Smooth muscle cell (in vitro differentiated cells): ENCODE measurements at regions not wholly inside any gene's neighbourhood (a gene's known extent, or its start where the extent isn't known, plus 50 kb on each side); places are given as distances from the start of the nearest gene placed in this dataset.
"Not testable (repeated sequence)": the region's sequence is repeated elsewhere in the genome, so short reads cannot be mapped to it uniquely, and the experiment has no call there.

Experiments
- DNase-seq: peaks from one replicate; lab custom pipeline; 2025; ENCODE audit not compliant: unreplicated experiment; lab: John Stamatoyannopoulos, UW
- H2AFZ ChIP-seq: fragments of 200-600 bp; sonication (generic); 2 replicates; pipeline ENCODE4 v1.6.0; 2016; ENCODE audit warnings: antibody characterized with exemption, low read depth, mild to moderate bottlenecking
- H3F3A ChIP-seq: fragments of 200-600 bp; sonication (generic); 2 replicates; pipeline ENCODE4 v1.6.0; 2017; ENCODE audit warnings: antibody characterized with exemption, low read depth
- H3K27ac ChIP-seq: fragments of 200-600 bp; sonication (generic); 2 replicates; pipeline ENCODE4 v1.5.1; 2016; ENCODE audit warnings: low read depth, mild to moderate bottlenecking
- H3K27me3 ChIP-seq: fragments of 200-600 bp; sonication (generic); 2 replicates; pipeline ENCODE4 v1.6.1; 2016; ENCODE audit warnings: low read depth, mild to moderate bottlenecking
- H3K36me3 ChIP-seq: fragments of 200-600 bp; sonication (generic); 2 replicates; pipeline ENCODE4 v1.5.1; 2016; ENCODE audit warnings: low read depth
- H3K4me1 ChIP-seq: fragments of 200-600 bp; sonication (generic); 2 replicates; pipeline ENCODE4 v1.5.1; 2016; ENCODE audit warnings: low read depth
- H3K4me2 ChIP-seq: fragments of 200-600 bp; sonication (generic); 2 replicates; pipeline ENCODE4 v1.6.0; 2016; ENCODE audit warnings: mild to moderate bottlenecking
- H3K4me3 ChIP-seq: fragments of 200-600 bp; sonication (generic); 2 replicates; pipeline ENCODE4 v1.5.1; 2016; ENCODE audit warnings: mild to moderate bottlenecking
- H3K79me2 ChIP-seq: fragments of 200-600 bp; sonication (generic); 2 replicates; pipeline ENCODE4 v1.6.0; 2016; ENCODE audit warnings: low read depth, mild to moderate bottlenecking
- H3K9ac ChIP-seq: fragments of 200-600 bp; sonication (generic); 2 replicates; pipeline ENCODE4 v1.6.0; 2016; ENCODE audit warnings: low read depth
- H3K9me3 ChIP-seq: fragments of 200-600 bp; sonication (generic); replicated peaks from 2 replicates; pipeline ENCODE4 v1.5.1; 2016; ENCODE audit warnings: low read depth
- H4K20me1 ChIP-seq: fragments of 200-600 bp; sonication (generic); 2 replicates; pipeline ENCODE4 v1.6.0; 2016; ENCODE audit warnings: low read depth
- WGBS: methylation state at CpG from one replicate; pipeline ENCODE4 v1.1.7; 2016; ENCODE audit warnings: low lambda C conversion rate; 5-methylcytosine and 5-hydroxymethylcytosine counted together
- TF ChIP-seq, protein P1 (sequence below): fragments of 200-600 bp; sonication (generic); IDR thresholded peaks from 2 replicates; pipeline ENCODE4 v1.5.1; 2017; ENCODE audit warnings: borderline replicate concordance, mild to moderate bottlenecking, antibody characterized with exemption; ENCODE audit not compliant: insufficient read depth, poor library complexity, severe bottlenecking

DNA sequence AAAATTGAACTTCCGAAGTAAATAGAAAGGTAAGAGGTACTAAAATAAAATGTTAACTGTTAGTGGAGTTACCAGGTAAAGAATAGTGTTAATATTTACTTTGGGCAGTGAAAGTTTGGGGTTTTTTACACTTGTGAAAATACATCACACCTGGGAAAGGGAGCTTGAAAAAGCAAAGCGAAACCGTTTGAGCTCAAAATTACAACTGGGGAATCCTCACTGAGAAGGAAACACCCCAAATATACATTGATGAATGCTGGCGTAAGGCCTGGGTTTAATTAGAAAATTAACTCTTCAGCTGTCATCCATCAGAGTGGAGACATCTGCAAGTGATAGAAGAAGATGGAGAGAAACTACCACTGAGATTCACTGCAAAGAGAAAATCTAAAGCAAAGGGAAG lies 1153.0 kb downstream of the SLITRK5 start:
- no peak overlapping the region for H3K4me3 ChIP-seq
- 93% methylated on average over 4 of the region's 4 CpGs for WGBS
- DNase-seq, result no peak
- peak overlapping the region; percentile 49 for H2AFZ ChIP-seq
- no peak overlapping the region for H3K9ac ChIP-seq
- H3K27me3 ChIP-seq, result no peaks in the 10 kb centered on the region
- no peak overlapping the region for H3K27ac ChIP-seq
- peaks cover 5% of the 10 kb centered on the region for H3K9me3 ChIP-seq
- H3K36me3 ChIP-seq, result no peaks in the 10 kb centered on the region
- TF ChIP-seq, protein P1, sequence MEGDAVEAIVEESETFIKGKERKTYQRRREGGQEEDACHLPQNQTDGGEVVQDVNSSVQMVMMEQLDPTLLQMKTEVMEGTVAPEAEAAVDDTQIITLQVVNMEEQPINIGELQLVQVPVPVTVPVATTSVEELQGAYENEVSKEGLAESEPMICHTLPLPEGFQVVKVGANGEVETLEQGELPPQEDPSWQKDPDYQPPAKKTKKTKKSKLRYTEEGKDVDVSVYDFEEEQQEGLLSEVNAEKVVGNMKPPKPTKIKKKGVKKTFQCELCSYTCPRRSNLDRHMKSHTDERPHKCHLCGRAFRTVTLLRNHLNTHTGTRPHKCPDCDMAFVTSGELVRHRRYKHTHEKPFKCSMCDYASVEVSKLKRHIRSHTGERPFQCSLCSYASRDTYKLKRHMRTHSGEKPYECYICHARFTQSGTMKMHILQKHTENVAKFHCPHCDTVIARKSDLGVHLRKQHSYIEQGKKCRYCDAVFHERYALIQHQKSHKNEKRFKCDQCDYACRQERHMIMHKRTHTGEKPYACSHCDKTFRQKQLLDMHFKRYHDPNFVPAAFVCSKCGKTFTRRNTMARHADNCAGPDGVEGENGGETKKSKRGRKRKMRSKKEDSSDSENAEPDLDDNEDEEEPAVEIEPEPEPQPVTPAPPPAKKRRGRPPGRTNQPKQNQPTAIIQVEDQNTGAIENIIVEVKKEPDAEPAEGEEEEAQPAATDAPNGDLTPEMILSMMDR, result no peak
- no peaks in the 10 kb centered on the region for H3F3A ChIP-seq
- no peaks in the 10 kb centered on the region for H4K20me1 ChIP-seq
- H3K4me1 ChIP-seq, result no peaks in the 10 kb centered on the region
- H3K79me2 ChIP-seq, result no peaks in the 10 kb centered on the region
- no peak overlapping the region for H3K4me2 ChIP-seq

GRCh38 chr13:88840085-88840484 lies 1168.9 kb downstream of the SLITRK5 start:
- TF ChIP-seq, protein P1, result no peak
- 86% methylated on average over 3 of the region's 3 CpGs for WGBS

DNA sequence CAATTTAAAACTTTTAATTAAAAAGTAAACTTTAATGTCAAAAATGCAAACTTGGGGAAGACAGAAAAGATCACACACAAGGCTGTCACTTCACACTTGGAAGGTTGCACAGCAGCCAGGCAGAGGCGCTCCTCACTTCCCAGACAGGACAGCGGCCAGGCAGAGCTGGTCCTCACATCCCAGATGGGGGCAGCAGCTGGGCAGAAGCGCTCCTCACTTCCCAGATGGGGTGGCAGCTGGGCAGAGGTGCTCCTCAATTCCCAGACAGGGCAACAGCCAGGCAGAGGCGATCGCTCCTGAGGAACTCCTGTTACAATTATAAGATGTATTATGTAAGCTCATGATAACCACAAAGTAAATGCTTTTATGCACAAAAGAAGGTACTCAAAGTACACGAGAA lies 1181.1 kb downstream of the SLITRK5 start:
- H3F3A ChIP-seq, H3K4me3 ChIP-seq, H3K9ac ChIP-seq, DNase-seq, H4K20me1 ChIP-seq, H3K27ac ChIP-seq, H3K36me3 ChIP-seq, H3K4me1 ChIP-seq, H2AFZ ChIP-seq, H3K79me2 ChIP-seq, H3K4me2 ChIP-seq, H3K27me3 ChIP-seq, H3K9me3 ChIP-seq: not testable (repeated sequence)
- 92% methylated on average over 6 of the region's 6 CpGs for WGBS

More at GRCh38 chr13:88840085-88840484, 1168.9 kb downstream of the SLITRK5 start:
- H3K4me3 ChIP-seq, result no peak overlapping the region
- no peak overlapping the region for H2AFZ ChIP-seq
- no peaks in the 10 kb centered on the region for H3K27me3 ChIP-seq
- no peaks in the 10 kb centered on the region for H3K79me2 ChIP-seq
- no peaks in the 10 kb centered on the region for H3K9me3 ChIP-seq
- H3K9ac ChIP-seq, result no peak overlapping the region
- no peak overlapping the region for H3K27ac ChIP-seq
- H4K20me1 ChIP-seq, result no peaks in the 10 kb centered on the region
- H3K4me1 ChIP-seq, result no peaks in the 10 kb centered on the region
- H3K36me3 ChIP-seq, result no peaks in the 10 kb centered on the region
- no peaks in the 10 kb centered on the region for H3F3A ChIP-seq
- H3K4me2 ChIP-seq, result no peak overlapping the region
- DNase-seq, result no peak

GRCh38 chr13:88857256-88857655 lies 1186.1 kb downstream of the SLITRK5 start:
- H3K27ac ChIP-seq, result no peak overlapping the region
- no peak for DNase-seq
- H3K9me3 ChIP-seq, result no peaks in the 10 kb centered on the region
- no peaks in the 10 kb centered on the region for H3K36me3 ChIP-seq
- no peaks in the 10 kb centered on the region for H4K20me1 ChIP-seq
- H3F3A ChIP-seq, result no peaks in the 10 kb centered on the region
- TF ChIP-seq, protein P1, result no peak
- H3K9ac ChIP-seq, result no peak overlapping the region
- H3K27me3 ChIP-seq, result no peaks in the 10 kb centered on the region
- WGBS, result 97% methylated on average over 1 of the region's 1 CpG
- H2AFZ ChIP-seq, result no peak overlapping the region
- no peaks in the 10 kb centered on the region for H3K4me1 ChIP-seq
- H3K4me2 ChIP-seq, result no peak overlapping the region
- H3K79me2 ChIP-seq, result no peaks in the 10 kb centered on the region
- no peak overlapping the region for H3K4me3 ChIP-seq
